SJSA1 (cell line): ENCODE measurements at regions not wholly inside any gene's neighbourhood (a gene's known extent, or its start where the extent isn't known, plus 50 kb on each side); places are given as distances from the start of the nearest gene placed in this dataset.

Experiments
- DNase-seq, 2 experiments: peaks; one replicate each; pipeline ENCODE4 v3.0.0-alpha.2; 2015 to 2020; ENCODE audit warnings: low spot score in 2 of 2, low read depth in 1 of 2
- H3K27ac ChIP-seq: fragments of 250-450 bp; sonication (Bioruptor Pico); 2 replicates; pipeline ENCODE4 v1.5.1; 2020; ENCODE audit warnings: mild to moderate bottlenecking, moderate library complexity
- H3K27me3 ChIP-seq: fragments of 250-450 bp; sonication (Bioruptor Pico); replicated peaks from 2 replicates; pipeline ENCODE4 v1.5.1; 2020; ENCODE audit warnings: mild to moderate bottlenecking, moderate library complexity
- H3K36me3 ChIP-seq: fragments of 250-450 bp; sonication (Bioruptor Pico); 2 replicates; pipeline ENCODE4 v1.5.1; 2020; ENCODE audit warnings: mild to moderate bottlenecking
- H3K4me1 ChIP-seq: fragments of 250-450 bp; sonication (Bioruptor Pico); replicated peaks from 2 replicates; pipeline ENCODE4 v1.6.1; 2021; ENCODE audit warnings: mild to moderate bottlenecking
- H3K4me3 ChIP-seq: fragments of 250-450 bp; sonication (Bioruptor Pico); 2 replicates; pipeline ENCODE4 v1.5.1; 2020; ENCODE audit warnings: mild to moderate bottlenecking
- H3K9me3 ChIP-seq: fragments of 250-450 bp; sonication (Bioruptor Pico); replicated peaks from 2 replicates; pipeline ENCODE4 v1.5.1; 2020; ENCODE audit warnings: mild to moderate bottlenecking

- DNase-seq: no peak
- H3K4me3 ChIP-seq: no peak overlapping the region
- no peaks in the 10 kb centered on the region for H3K27me3 ChIP-seq
- no peaks in the 10 kb centered on the region for H3K36me3 ChIP-seq
- H3K9me3 ChIP-seq: no peaks in the 10 kb centered on the region
- H3K4me1 ChIP-seq: peaks cover 17% of the 10 kb centered on the region
- no peak overlapping the region for H3K27ac ChIP-seq
These were observed 89.0 kb upstream of the SLC14A2 start for GRCh38 chr18:45526114-45526841.

DNA sequence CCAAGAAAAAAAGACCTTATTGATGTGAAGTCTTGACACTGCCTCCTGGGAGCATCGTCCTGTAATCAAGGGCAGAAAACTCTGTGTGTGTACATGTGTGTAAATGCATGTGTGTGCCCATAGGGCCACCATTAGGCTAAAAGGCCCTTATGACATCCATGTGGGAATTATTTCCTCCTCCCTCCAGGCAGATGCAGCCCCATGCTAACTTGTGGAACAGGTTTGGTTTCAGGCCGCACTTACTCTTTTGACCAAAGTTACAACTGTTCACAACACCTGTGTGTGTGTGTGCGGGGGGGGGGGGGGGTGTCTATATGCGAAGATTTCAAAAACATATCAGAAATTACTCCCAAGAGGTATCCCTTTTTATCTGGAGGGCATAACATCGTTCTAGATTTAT, 87.4 kb upstream of the SLC14A2 start:
- no peak for DNase-seq
- no peaks in the 10 kb centered on the region for H3K27me3 ChIP-seq
- H3K4me3 ChIP-seq: no peak overlapping the region
- no peak overlapping the region for H3K27ac ChIP-seq
- H3K4me1 ChIP-seq: peaks cover under 1% of the 10 kb centered on the region
- H3K9me3 ChIP-seq: no peaks in the 10 kb centered on the region
- H3K36me3 ChIP-seq: no peaks in the 10 kb centered on the region

- no peak for DNase-seq
- H3K27me3 ChIP-seq: no peaks in the 10 kb centered on the region
- H3K4me3 ChIP-seq: no peak overlapping the region
- H3K4me1 ChIP-seq: no peaks in the 10 kb centered on the region
- H3K27ac ChIP-seq: no peak overlapping the region
- no peaks in the 10 kb centered on the region for H3K36me3 ChIP-seq
- no peaks in the 10 kb centered on the region for H3K9me3 ChIP-seq
These were observed 86.5 kb upstream of the SLC14A2 start for GRCh38 chr18:45528712-45529336.

DNA sequence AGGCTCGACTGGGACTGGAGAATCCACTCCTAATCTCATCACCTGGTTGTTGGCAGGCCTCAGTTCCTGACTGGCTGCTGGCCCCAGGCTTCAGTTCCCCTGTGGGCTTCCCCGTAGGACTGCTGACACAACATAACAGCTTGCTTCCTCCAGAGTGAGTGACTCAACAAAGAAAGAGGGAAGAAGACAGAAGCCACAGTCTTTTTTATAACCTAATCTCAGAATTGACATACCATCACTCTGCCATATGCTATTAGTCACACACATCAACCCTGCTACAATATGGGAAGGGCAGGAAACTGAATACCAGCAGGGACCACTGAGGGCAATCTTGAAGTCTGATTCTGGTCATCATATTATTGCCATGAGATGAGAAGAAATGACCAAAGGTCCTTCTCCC, 76.8 kb upstream of the SLC14A2 start:
- no peaks in the 10 kb centered on the region for H3K9me3 ChIP-seq
- H3K4me3 ChIP-seq: no peak overlapping the region
- no peak for DNase-seq
- H3K27me3 ChIP-seq: no peaks in the 10 kb centered on the region
- H3K27ac ChIP-seq: no peak overlapping the region
- H3K4me1 ChIP-seq: no peaks in the 10 kb centered on the region
- H3K36me3 ChIP-seq: no peaks in the 10 kb centered on the region

GRCh38 chr18:45539491-45539891, 75.8 kb upstream of the SLC14A2 start:
- H3K9me3 ChIP-seq: no peaks in the 10 kb centered on the region
- no peak overlapping the region for H3K27ac ChIP-seq
- no peaks in the 10 kb centered on the region for H3K27me3 ChIP-seq
- no peaks in the 10 kb centered on the region for H3K4me1 ChIP-seq
- H3K36me3 ChIP-seq: no peaks in the 10 kb centered on the region
- H3K4me3 ChIP-seq: no peak overlapping the region
- DNase-seq: no peak

- no peaks in the 10 kb centered on the region for H3K27me3 ChIP-seq
- no peaks in the 10 kb centered on the region for H3K36me3 ChIP-seq
- DNase-seq: no peak
- H3K9me3 ChIP-seq: no peaks in the 10 kb centered on the region
- no peak overlapping the region for H3K27ac ChIP-seq
- H3K4me1 ChIP-seq: no peaks in the 10 kb centered on the region
- H3K4me3 ChIP-seq: no peak overlapping the region
These were observed 75.2 kb upstream of the SLC14A2 start for GRCh38 chr18:45540125-45540524.

- Histone ChIP-seq H3K4me3 (no peak overlapping the region), H3K4me1 (no peaks in the 10 kb centered on the region), H3K27ac (no peak overlapping the region), H3K9me3 (no peaks in the 10 kb centered on the region), H3K27me3 (no peaks in the 10 kb centered on the region), H3K36me3 (no peaks in the 10 kb centered on the region)
- DNase-seq: no peak
These were observed 73.9 kb upstream of the SLC14A2 start for GRCh38 chr18:45541421-45541820.

DNA sequence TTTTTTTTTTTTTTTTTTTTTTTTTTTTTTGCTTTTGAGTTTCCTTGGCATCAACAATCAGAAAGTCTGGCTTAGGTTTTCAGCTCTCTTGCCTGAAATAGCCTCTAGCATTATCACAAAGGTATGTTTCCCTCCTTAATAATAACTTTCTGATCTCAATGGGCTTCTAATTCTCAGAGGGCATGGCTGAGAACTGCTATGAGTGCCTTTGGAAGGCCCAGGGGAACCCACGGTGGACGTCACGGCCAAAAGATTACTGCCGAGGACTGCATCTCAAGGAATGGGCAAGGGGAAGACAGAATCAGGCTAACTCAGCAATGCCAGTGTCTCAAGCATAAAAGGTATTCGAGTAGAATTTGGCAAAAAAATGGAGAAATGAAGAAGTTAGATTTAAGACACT, 73.2 kb upstream of the SLC14A2 start:
- DNase-seq: no peak
- H3K36me3 ChIP-seq: no peaks in the 10 kb centered on the region
- no peak overlapping the region for H3K4me3 ChIP-seq
- H3K4me1 ChIP-seq: no peaks in the 10 kb centered on the region
- H3K27ac ChIP-seq: no peak overlapping the region
- no peaks in the 10 kb centered on the region for H3K9me3 ChIP-seq
- H3K27me3 ChIP-seq: no peaks in the 10 kb centered on the region

DNA sequence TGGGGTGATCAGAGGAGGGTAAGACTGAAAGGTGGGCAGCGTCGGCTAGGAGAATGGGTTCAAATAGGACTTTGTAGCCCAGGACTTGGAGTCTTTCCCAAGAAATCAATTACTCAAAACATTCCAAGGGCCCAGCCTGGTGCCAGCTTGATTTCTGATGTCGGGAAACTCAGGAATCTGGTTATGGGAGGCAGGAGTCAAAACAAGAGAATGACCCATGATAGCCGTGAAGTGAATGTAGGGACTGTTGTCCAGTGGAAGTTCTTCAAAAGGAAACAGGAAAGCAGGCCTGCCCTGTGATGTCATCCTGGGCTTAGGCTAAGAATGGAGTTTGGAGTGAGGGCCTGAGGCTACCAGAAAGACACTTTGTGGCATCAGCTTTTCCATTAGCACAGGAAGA, 67.4 kb upstream of the SLC14A2 start:
- no peaks in the 10 kb centered on the region for H3K9me3 ChIP-seq
- no peaks in the 10 kb centered on the region for H3K4me1 ChIP-seq
- H3K4me3 ChIP-seq: no peak overlapping the region
- DNase-seq: no peak
- H3K27ac ChIP-seq: no peak overlapping the region
- no peaks in the 10 kb centered on the region for H3K27me3 ChIP-seq
- no peaks in the 10 kb centered on the region for H3K36me3 ChIP-seq

DNA sequence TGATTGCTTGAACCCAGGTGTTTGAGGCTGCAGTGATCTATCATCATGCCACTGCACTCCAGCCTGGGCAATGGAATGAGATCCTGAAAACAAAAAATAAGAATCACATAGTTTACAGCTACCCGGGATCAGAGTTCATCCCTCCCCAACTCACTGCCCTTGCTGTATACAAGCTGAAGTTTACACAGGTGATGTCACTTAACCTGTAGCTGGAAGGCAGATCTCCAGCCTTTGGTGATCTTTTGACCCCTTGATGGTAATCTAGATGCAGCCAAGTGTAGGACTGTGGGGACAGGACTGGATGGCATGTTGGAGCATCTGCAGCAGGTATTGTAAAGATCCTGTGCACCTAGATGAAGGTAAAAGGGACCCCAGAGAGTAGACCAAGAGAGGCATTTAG, 66.7 kb upstream of the SLC14A2 start:
- no peak overlapping the region for H3K27ac ChIP-seq
- H3K27me3 ChIP-seq: no peaks in the 10 kb centered on the region
- no peaks in the 10 kb centered on the region for H3K36me3 ChIP-seq
- H3K4me3 ChIP-seq: no peak overlapping the region
- no peaks in the 10 kb centered on the region for H3K4me1 ChIP-seq
- no peak for DNase-seq
- H3K9me3 ChIP-seq: no peaks in the 10 kb centered on the region

- DNase-seq: no peak
- Histone ChIP-seq H3K9me3 (no peaks in the 10 kb centered on the region), H3K27me3 (no peaks in the 10 kb centered on the region)
These were observed 66.0 kb upstream of the SLC14A2 start for GRCh38 chr18:45549290-45549689.

GRCh38 chr18:45551142-45551815, 64.0 kb upstream of the SLC14A2 start:
- no peak overlapping the region for H3K4me3 ChIP-seq
- H3K9me3 ChIP-seq: no peaks in the 10 kb centered on the region
- no peak for DNase-seq
- H3K27ac ChIP-seq: no peak overlapping the region
- H3K36me3 ChIP-seq: no peaks in the 10 kb centered on the region
- no peaks in the 10 kb centered on the region for H3K27me3 ChIP-seq
- no peaks in the 10 kb centered on the region for H3K4me1 ChIP-seq

More at GRCh38 chr18:45549290-45549689, 66.0 kb upstream of the SLC14A2 start:
- Histone ChIP-seq H3K4me1 (no peaks in the 10 kb centered on the region), H3K27ac (no peak overlapping the region), H3K4me3 (no peak overlapping the region), H3K36me3 (no peaks in the 10 kb centered on the region)

DNA sequence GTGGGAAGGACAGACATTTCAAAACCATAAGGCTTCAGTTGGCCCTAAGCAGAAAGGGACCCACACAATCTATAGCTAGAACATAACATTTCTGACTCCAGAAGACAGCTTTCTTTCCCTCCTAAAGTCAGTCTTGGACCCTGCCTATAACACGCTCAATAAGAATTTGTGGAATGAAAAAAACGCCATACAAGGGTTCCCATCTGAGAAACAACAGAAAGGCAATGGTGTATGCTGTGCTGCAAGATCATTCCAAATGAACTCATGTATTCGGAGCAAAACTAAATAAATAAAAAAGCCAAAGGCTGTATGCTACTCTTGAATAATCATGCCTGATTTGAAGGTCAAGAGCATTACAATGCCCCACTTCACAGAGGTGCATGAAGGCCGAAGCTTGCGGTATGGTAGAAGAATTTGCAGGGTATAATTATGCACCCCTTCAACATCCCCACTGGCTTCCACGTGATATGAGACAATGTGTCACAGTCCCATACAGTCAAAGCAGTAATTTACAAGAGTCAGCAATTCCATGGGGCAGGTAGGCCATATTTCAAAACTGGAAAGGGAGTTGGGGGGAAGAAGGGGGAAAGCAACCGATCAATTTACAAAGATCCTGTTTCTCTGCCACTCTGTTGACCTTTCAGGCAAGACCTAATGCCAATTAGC, 61.4 kb upstream of the SLC14A2 start:
- H3K36me3 ChIP-seq: no peaks in the 10 kb centered on the region
- H3K27ac ChIP-seq: no peak overlapping the region
- no peak overlapping the region for H3K4me3 ChIP-seq
- no peaks in the 10 kb centered on the region for H3K9me3 ChIP-seq
- no peaks in the 10 kb centered on the region for H3K27me3 ChIP-seq
- no peak for DNase-seq
- no peaks in the 10 kb centered on the region for H3K4me1 ChIP-seq

DNA sequence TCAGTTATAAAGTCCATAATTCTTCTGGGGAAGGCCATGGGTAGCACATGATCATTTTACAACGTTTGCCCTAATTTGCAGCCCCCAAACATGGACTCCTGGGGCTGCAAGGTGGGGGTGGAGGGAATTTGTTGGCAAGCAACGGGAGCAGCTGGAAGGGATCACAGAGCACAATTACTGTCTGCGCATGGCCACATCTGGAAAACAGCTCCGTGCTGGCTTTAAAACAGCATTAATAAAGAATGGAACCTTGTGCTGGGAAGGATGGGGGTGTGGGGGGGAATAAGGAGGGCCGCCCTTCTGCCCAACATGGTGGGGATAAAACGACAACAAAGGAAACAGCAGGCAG, 60.9 kb upstream of the SLC14A2 start:
- Histone ChIP-seq H3K4me3 (no peak overlapping the region), H3K9me3 (no peaks in the 10 kb centered on the region), H3K4me1 (no peaks in the 10 kb centered on the region), H3K27ac (no peak overlapping the region), H3K27me3 (no peaks in the 10 kb centered on the region), H3K36me3 (no peaks in the 10 kb centered on the region)
- DNase-seq: no peak
